ENCODE measurements at regions not wholly inside any gene's neighbourhood (a gene's known extent, or its start where the extent isn't known, plus 50 kb on each side); places are given as distances from the start of the nearest gene placed in this dataset.
"Not testable (repeated sequence)": the region's sequence is repeated elsewhere in the genome, so short reads cannot be mapped to it uniquely, and the experiment has no call there.

DNA sequence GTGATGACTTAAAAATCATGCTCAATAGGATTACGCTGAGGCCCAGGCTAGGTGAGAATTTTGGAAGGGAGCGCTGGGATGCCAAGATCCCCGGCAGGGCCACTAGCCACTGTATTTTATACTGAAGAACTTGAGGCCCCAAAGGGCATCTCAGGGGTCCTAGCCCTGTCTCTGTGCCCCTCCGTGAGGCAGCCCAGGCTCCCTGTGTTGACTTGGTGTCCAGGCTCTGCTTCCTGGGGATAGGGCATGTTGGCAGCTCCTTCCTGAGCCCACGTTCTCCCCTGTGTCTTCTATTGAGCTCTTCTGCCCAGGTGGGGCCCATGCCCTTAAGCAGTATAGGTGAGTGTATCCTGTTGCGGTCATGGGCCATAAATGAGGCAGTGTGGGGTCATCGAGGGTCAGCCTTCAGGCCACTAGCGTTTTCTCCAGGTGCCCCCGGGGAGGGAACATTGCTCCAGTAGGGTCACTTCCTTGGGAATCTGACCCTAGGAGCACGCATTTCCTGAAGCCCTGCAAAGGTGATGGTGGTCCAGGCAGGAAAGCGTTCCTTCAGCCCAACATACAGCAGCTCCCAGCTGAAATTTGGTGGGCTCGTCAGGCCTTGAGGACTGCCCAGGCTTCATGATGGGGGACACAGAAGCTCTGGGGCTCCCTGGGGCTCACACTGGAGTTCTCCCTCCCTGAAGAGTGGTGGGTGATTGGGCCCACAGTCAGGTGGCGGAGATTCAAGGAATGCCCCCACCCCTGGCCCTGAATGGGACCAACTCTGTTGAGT, 189.4 kb downstream of the UBE3A start:
- DNase-seq: no peak

DNA sequence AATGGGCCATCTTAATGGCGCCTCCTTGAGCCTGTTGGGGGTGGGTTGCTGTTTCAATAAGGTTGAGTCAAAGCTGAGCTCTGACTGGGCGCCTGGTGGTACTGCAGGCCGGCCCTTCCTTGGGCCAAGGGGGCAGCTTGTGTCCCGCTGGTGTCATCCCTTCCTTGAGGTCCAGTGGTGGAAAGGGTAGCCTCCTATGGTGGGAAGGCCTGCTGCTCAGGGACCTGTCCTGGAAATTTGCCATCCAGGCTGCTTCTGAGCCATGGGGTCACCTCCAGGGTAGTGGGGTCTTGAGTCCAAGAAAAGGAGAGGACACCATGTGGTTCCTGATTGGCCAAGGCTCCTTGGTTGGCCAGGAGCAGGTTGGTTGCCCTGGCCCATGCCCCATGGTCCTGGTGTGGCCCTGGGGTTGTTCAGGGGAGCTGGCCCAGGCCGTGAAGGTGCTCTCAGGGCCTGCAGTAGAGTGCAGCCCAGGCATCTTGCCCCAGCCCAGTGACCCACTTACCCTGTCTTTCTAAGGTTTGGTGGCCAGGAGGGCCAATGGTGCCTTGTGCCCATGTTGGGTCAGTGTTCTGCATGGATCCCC, 188.7 kb downstream of the UBE3A start:
- DNase-seq: no peak

- no peak for DNase-seq
Observed at GRCh38 chr15:25250906-25251622, 187.8 kb downstream of the UBE3A start.

GRCh38 chr15:25251700-25252390, 187.0 kb downstream of the UBE3A start:
- no peak for DNase-seq

DNA sequence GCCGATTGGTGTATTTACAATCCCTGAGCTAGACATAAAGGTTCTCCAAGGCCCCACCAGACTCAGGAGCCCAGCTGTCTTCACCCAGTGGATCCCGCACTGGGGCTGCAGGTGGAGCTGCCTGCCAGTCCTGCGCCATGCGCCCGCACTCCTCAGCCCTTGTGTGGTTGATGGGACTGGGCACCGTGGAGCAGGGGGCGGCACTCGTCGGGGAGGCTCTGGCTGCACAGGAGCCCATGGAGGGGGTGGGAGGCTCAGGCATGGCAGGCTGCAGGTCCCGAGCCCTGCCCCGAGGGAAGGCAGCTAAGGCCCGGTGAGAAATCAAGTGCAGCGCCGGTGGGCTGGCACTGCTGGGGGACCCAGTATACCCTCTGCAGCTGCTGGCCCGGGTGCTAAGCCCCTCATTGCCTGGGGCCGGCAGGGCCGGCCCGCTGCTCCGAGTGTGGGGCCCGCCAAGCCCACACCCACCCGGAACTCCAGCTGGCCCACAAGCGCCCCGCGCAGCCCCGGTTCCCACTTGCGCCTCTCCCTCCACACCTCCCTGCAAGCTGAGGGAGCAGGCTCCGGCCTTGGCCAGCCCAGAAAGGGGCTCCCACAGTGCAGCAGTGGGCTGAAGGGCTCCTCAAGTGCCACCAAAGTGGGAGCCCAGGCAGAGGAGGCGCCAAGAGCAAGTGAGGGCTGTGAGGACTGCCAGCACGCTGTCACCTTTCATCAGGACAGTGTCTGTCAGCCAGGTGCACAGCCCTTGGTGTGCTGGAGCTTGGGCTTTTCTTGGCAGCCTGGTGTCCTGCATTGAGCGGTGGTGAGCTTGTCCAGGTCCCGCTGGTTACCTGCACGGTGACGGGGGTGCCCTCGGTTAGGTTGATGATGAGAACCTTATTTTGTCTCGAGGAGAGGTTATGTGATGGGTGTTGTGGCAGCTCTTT, 185.5 kb downstream of the UBE3A start:
- DNase-seq: not testable (repeated sequence)

GRCh38 chr15:25268166-25268565, 170.7 kb downstream of the UBE3A start:
- DNase-seq: no peak

Measured in fibroblast of skin of back (primary cell).